CD4-positive, alpha-beta T cell (primary cell): ENCODE measurements at regions not wholly inside any gene's neighbourhood (a gene's known extent, or its start where the extent isn't known, plus 50 kb on each side); places are given as distances from the start of the nearest gene placed in this dataset.

Experiments used
- ATAC-seq: fragments of 200-7000 bp; cut with Tn5 transposase; one replicate; pipeline ENCODE4 v1.10.0; 2022; ENCODE audit warnings: mild to moderate bottlenecking; ENCODE audit not compliant: poor library complexity
- CTCF ChIA-PET: fragments of 350-600 bp; sonication (Branson Sonifier 250); formaldehyde crosslinking; loops from one replicate; lab custom pipeline; 2021; ENCODE audit warnings: antibody characterized with exemption, inconsistent platforms; lab: Charles Lee
- POLR2A ChIA-PET: fragments of 350-600 bp; sonication (Branson Sonifier 250); formaldehyde crosslinking; loops from one replicate; lab custom pipeline; 2021; ENCODE audit warnings: antibody characterized with exemption, inconsistent platforms; lab: Charles Lee
- DNase-seq, 14 experiments: peaks; one replicate each; pipeline ENCODE4 v3.0.0-alpha.2; 2013 to 2020; ENCODE audit warnings: mixed read lengths in 2 of 14
- H3K27ac ChIP-seq, 2 donors: one replicate each; pipeline versions ENCODE4 v1.5.1 to v1.7.0; 2013; ENCODE audit warnings: low read length in 2 of 2, low read depth in 1 of 2, mild to moderate bottlenecking in 1 of 2
- H3K27me3 ChIP-seq, 2 experiments: 1 replicate in 1 of 2; 2 replicates in 1 of 2; pipeline versions ENCODE4 v1.6.1 to v1.7.0; 2013; ENCODE audit warnings: low read length in 2 of 2, control low read depth in 1 of 2, mild to moderate bottlenecking in 1 of 2, moderate library complexity in 1 of 2; ENCODE audit not compliant: insufficient read depth in 2 of 2, control insufficient read depth in 1 of 2
- H3K36me3 ChIP-seq: one replicate; pipeline ENCODE4 v1.6.1; 2013; ENCODE audit warnings: low read length, control low read depth; ENCODE audit not compliant: insufficient read depth
- H3K4me1 ChIP-seq: one replicate; pipeline ENCODE4 v1.6.1; 2013; ENCODE audit warnings: low read length, control low read depth; ENCODE audit not compliant: insufficient read depth
- H3K4me3 ChIP-seq: one replicate; pipeline ENCODE4 v1.5.1; 2013; ENCODE audit warnings: mild to moderate bottlenecking, low read length, moderate library complexity
- H3K9me3 ChIP-seq, 2 experiments: 1 replicate in 1 of 2; 2 replicates in 1 of 2; pipeline versions ENCODE4 v1.6.1 to v1.7.0; 2013; ENCODE audit warnings: low read length in 2 of 2, mild to moderate bottlenecking in 2 of 2, control low read depth in 1 of 2, moderate library complexity in 1 of 2; ENCODE audit not compliant: control insufficient read depth in 1 of 2, insufficient read depth in 1 of 2
- H3K27ac Mint-ChIP-seq: one replicate; pipeline ENCODE4 v1.8.0; 2020; ENCODE audit warnings: mixed read lengths
- H3K27me3 Mint-ChIP-seq: one replicate; pipeline ENCODE4 v1.8.0; 2021; ENCODE audit warnings: mixed read lengths
- H3K36me3 Mint-ChIP-seq: one replicate; pipeline ENCODE4 v1.8.0; 2021; ENCODE audit warnings: low read depth, mixed read lengths
- H3K4me1 Mint-ChIP-seq: one replicate; pipeline ENCODE4 v1.8.0; 2021; ENCODE audit warnings: low read depth, mixed read lengths
- H3K4me3 Mint-ChIP-seq: one replicate; pipeline ENCODE4 v1.8.0; 2020; ENCODE audit warnings: mild to moderate bottlenecking, mixed read lengths
- H3K9me3 Mint-ChIP-seq: one replicate; pipeline ENCODE4 v1.8.0; 2020; ENCODE audit warnings: mixed read lengths
- intact Hi-C, 2 experiments: fragments of 100-400 bp; cut with DNase I in 1 of 2; cut with micrococcal nuclease in 1 of 2; formaldehyde crosslinking; loops; one replicate each; pipeline versions ENCODE4 v1.15.1 to v1.9.0; 2023 to 2025; cut with DNase I, micrococcal nuclease
- TF ChIP-seq, protein P1 (sequence below): fragments of 200-600 bp; IDR thresholded peaks from one replicate; pipeline ENCODE4 v1.8.0; 2022; ENCODE audit warnings: antibody characterized with exemption, mild to moderate bottlenecking

DNA sequence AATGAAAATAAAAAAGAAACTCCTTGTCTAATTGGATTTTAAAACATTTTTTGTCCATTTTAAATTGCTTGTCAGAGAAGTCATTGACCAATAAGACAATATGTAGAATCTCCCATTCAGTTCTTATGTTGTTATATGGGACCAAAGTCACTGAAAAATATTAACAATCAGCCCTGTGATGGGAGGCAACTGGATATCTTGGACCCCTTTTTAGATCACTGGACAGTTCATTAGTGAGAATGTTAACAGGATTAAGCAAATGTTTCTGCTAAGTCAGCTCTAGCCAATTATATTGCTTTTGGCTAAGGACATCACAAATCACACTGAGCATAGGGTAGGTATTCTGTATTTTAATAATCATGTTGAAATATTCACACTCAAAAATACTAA lies 609.1 kb upstream of the USP24 start:
- no peak for DNase-seq
- peaks cover 12% of the 10 kb centered on the region for H3K27me3 Mint-ChIP-seq
- intact Hi-C loops = no loop called here
- H3K4me1 Mint-ChIP-seq = no peaks in the 10 kb centered on the region
- TF ChIP-seq, protein P1, sequence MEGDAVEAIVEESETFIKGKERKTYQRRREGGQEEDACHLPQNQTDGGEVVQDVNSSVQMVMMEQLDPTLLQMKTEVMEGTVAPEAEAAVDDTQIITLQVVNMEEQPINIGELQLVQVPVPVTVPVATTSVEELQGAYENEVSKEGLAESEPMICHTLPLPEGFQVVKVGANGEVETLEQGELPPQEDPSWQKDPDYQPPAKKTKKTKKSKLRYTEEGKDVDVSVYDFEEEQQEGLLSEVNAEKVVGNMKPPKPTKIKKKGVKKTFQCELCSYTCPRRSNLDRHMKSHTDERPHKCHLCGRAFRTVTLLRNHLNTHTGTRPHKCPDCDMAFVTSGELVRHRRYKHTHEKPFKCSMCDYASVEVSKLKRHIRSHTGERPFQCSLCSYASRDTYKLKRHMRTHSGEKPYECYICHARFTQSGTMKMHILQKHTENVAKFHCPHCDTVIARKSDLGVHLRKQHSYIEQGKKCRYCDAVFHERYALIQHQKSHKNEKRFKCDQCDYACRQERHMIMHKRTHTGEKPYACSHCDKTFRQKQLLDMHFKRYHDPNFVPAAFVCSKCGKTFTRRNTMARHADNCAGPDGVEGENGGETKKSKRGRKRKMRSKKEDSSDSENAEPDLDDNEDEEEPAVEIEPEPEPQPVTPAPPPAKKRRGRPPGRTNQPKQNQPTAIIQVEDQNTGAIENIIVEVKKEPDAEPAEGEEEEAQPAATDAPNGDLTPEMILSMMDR = no peak
- Histone ChIP-seq H3K4me3 (no peak overlapping the region), H3K36me3 (no peaks in the 10 kb centered on the region), H3K27ac (no peak overlapping the region), H3K4me1 (no peaks in the 10 kb centered on the region), H3K27me3 (peaks cover 0 to 2% of the 10 kb centered on the region in 2 experiments), H3K9me3 (no peaks in the 10 kb centered on the region)
- peaks cover 3% of the 10 kb centered on the region for H3K9me3 Mint-ChIP-seq
- ChIA-PET POLR2A (no interaction called here), CTCF (no interaction called here)
- H3K4me3 Mint-ChIP-seq = no peak overlapping the region
- no peak overlapping the region for H3K27ac Mint-ChIP-seq
- no peak for ATAC-seq
- no peaks in the 10 kb centered on the region for H3K36me3 Mint-ChIP-seq

- Histone ChIP-seq H3K4me3 (no peak overlapping the region), H3K27ac (no peak overlapping the region), H3K4me1 (no peaks in the 10 kb centered on the region), H3K27me3 (peaks cover 0 to 2% of the 10 kb centered on the region in 2 experiments), H3K36me3 (no peaks in the 10 kb centered on the region), H3K9me3 (no peaks in the 10 kb centered on the region)
- CTCF ChIA-PET = no interaction called here
- POLR2A ChIA-PET = no interaction called here
- no peak for ATAC-seq
- Mint-ChIP-seq H3K4me3 (no peak overlapping the region), H3K36me3 (no peaks in the 10 kb centered on the region), H3K27ac (no peak overlapping the region), H3K9me3 (no peaks in the 10 kb centered on the region), H3K27me3 (peaks cover 12% of the 10 kb centered on the region), H3K4me1 (no peaks in the 10 kb centered on the region)
- intact Hi-C loops = no loop called here
- TF ChIP-seq, protein P1 = no peak
- no peak for DNase-seq
These were observed 608.5 kb upstream of the USP24 start for GRCh38 chr1:55823541-55824250.

DNA sequence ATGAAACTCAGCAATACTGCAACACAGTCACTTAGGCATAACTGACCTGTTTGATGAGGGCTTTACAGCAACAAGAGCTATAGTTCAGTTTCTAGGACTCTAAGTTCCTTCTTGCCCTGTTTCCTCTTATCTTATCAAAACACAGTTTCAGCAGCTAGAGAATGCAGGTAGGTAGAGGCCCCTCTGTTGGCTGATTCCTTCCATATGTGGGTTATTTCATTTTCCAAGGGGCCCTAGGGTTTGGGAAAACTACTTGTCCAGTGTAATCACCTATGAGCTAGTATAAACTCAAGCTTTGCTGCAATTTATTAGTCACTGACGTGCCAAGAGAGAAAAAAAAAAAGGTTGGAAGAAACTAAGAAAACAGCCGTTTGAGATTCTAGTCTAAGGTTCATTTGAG lies 607.7 kb upstream of the USP24 start:
- POLR2A ChIA-PET = no interaction called here

More for the DNA sequence above, 607.7 kb upstream of the USP24 start:
- no peak overlapping the region for H3K4me3 ChIP-seq
- H3K9me3 ChIP-seq = no peaks in the 10 kb centered on the region
- H3K27ac Mint-ChIP-seq = no peak overlapping the region
- no peaks in the 10 kb centered on the region for H3K9me3 Mint-ChIP-seq
- H3K4me1 ChIP-seq = no peaks in the 10 kb centered on the region
- no peak overlapping the region for H3K27ac ChIP-seq
- CTCF ChIA-PET = no interaction called here
- H3K4me3 Mint-ChIP-seq = no peak overlapping the region
- no peaks in the 10 kb centered on the region for H3K36me3 ChIP-seq
- H3K27me3 ChIP-seq = peaks cover 0 to 2% of the 10 kb centered on the region in 2 experiments
- peaks cover 12% of the 10 kb centered on the region for H3K27me3 Mint-ChIP-seq
- intact Hi-C loops = no loop called here
- TF ChIP-seq, protein P1 = no peak
- DNase-seq (no peak), ATAC-seq (no peak)
- H3K4me1 Mint-ChIP-seq = no peaks in the 10 kb centered on the region
- H3K36me3 Mint-ChIP-seq = no peaks in the 10 kb centered on the region
